ENCODE measurements at regions not wholly inside any gene's neighbourhood (a gene's known extent, or its start where the extent isn't known, plus 50 kb on each side); places are given as distances from the start of the nearest gene placed in this dataset.

DNA sequence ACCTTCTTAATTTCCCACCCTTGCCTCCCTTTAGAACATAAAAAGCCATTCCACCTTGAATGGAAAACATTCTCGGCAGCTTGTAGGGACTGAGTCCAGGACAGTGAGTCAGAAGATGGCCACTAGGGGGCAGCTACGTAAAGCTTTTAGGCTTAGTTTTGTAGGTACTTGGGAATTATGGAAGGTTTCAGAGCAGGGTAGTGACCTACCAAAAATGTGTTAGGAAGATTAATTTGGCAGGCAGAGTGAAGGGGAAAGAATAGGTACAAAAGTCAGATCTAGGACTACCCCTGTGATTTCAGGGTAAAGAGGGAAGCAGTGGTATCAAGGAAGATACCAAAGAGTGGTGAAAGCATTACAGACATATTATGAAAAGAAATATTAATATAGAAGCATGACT, 198.4 kb downstream of the NDFIP2 start:
- H3K4me3 ChIP-seq (ENCODE audit: low read length) = no peak overlapping the region
- no peaks in the 10 kb centered on the region for H3K27me3 ChIP-seq (ENCODE audit: control insufficient read depth, insufficient read depth, low read length, poor library complexity, severe bottlenecking)
- no peaks in the 10 kb centered on the region for H3K36me3 ChIP-seq (ENCODE audit: control insufficient read depth, insufficient read depth, low read length)
- no peak overlapping the region for H3K27ac ChIP-seq (ENCODE audit: low read depth, low read length)
- 10 to 31% methylated on average over 1 to 2 of the region's 2 CpGs for WGBS, 2 experiments (ENCODE audit: insufficient coverage in 1 of 2, insufficient read length in 1 of 2)
- H3K9me3 ChIP-seq (ENCODE audit: control insufficient read depth, low read length) = no peaks in the 10 kb centered on the region
- H3K27me3 Mint-ChIP-seq (ENCODE audit: insufficient read depth) = no peaks in the 10 kb centered on the region
- no peak overlapping the region for H3K9ac ChIP-seq (ENCODE audit: extremely low read depth, low read length, poor library complexity, severe bottlenecking)
- DNase-seq = peak; percentile 90
- H3K9me3 Mint-ChIP-seq = peaks cover 2% of the 10 kb centered on the region
- no peaks in the 10 kb centered on the region for H3K36me3 Mint-ChIP-seq (ENCODE audit: low read depth)
- peaks cover 8% of the 10 kb centered on the region for H3K4me1 Mint-ChIP-seq
- H3K4me1 ChIP-seq (ENCODE audit: control insufficient read depth, insufficient read depth, low read length) = no peaks in the 10 kb centered on the region
- no peak overlapping the region for H3K4me3 Mint-ChIP-seq
- no peak overlapping the region for H3K27ac Mint-ChIP-seq
- TF ChIP-seq, protein P1, sequence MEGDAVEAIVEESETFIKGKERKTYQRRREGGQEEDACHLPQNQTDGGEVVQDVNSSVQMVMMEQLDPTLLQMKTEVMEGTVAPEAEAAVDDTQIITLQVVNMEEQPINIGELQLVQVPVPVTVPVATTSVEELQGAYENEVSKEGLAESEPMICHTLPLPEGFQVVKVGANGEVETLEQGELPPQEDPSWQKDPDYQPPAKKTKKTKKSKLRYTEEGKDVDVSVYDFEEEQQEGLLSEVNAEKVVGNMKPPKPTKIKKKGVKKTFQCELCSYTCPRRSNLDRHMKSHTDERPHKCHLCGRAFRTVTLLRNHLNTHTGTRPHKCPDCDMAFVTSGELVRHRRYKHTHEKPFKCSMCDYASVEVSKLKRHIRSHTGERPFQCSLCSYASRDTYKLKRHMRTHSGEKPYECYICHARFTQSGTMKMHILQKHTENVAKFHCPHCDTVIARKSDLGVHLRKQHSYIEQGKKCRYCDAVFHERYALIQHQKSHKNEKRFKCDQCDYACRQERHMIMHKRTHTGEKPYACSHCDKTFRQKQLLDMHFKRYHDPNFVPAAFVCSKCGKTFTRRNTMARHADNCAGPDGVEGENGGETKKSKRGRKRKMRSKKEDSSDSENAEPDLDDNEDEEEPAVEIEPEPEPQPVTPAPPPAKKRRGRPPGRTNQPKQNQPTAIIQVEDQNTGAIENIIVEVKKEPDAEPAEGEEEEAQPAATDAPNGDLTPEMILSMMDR (conservative IDR thresholded peaks at IDR 0.05) = peak; percentile 98

DNA sequence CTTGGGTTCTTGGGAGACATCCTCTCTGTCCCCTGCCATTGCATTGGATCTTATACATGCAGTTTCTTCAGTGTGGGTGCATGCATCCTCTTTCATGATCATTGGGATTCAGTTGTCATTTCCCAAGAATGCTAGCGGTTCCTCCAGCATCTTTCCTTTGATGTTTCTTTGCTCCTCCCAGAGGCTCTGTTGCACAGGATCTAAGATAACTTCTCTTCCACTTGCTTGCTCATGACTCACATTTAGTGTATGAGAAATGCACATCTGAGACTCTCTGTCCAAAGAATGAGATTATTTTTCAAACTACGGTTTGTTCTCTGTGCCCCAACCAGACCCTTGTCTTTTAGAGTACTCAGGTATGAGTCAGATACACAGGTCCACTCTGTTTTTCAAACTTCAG, 197.1 kb downstream of the NDFIP2 start:
- Histone ChIP-seq H3K36me3 (ENCODE audit: control insufficient read depth, insufficient read depth, low read length) (no peaks in the 10 kb centered on the region), H3K4me1 (ENCODE audit: control insufficient read depth, insufficient read depth, low read length) (no peaks in the 10 kb centered on the region), H3K27ac (ENCODE audit: low read depth, low read length) (no peak overlapping the region), H3K4me3 (ENCODE audit: low read length) (no peak overlapping the region), H3K9me3 (ENCODE audit: control insufficient read depth, low read length) (no peaks in the 10 kb centered on the region), H3K27me3 (ENCODE audit: control insufficient read depth, insufficient read depth, low read length, poor library complexity, severe bottlenecking) (no peaks in the 10 kb centered on the region), H3K9ac (ENCODE audit: extremely low read depth, low read length, poor library complexity, severe bottlenecking) (no peak overlapping the region)
- TF ChIP-seq, protein P1 (conservative IDR thresholded peaks at IDR 0.05) = no peak
- Mint-ChIP-seq H3K4me3 (no peak overlapping the region), H3K27me3 (ENCODE audit: insufficient read depth) (no peaks in the 10 kb centered on the region), H3K27ac (no peak overlapping the region), H3K9me3 (peaks cover 2% of the 10 kb centered on the region), H3K36me3 (ENCODE audit: low read depth) (no peaks in the 10 kb centered on the region), H3K4me1 (peaks cover 8% of the 10 kb centered on the region)
- WGBS, 2 experiments (ENCODE audit: insufficient coverage in 1 of 2, insufficient read length in 1 of 2) = 86 to 88% methylated on average over 2 of the region's 2 CpGs
- no peak for DNase-seq

DNA sequence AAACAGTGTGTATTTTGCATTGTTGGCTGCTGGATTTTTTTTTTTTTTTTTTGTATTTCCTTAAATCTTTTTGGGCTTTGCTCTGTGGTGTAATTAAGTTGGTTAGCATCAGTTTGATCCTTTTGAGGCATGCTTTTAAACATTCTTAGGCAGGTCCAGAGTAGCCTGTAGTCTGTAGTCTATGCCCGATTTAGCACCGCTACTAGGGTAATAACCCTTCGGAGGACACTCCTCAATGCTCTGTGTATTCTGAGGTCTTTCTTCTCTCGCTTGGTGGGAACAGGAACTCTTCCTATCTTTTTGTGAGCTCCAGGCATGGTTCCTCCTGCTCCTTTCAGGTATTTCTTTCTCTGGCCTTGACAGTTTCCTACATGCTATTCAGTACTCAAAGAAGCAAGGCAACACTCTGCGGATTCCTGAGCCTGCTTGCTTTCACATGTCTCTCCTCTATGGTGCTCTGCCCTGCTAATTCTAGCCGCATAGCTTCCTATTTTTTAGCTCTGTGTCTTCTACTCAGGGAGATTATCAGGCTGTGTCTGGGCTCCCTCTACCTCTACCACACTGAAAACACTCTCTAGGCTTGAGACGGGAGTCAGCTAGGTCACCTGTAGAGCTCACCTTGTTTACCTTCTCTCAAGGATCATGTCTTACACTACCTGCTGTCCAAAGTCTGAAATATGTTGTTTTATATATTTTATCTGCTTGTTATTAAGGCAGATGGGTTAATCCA, 195.1 kb downstream of the NDFIP2 start:
- no peaks in the 10 kb centered on the region for H3K27me3 ChIP-seq (ENCODE audit: control insufficient read depth, insufficient read depth, low read length, poor library complexity, severe bottlenecking)
- TF ChIP-seq, protein P1 (conservative IDR thresholded peaks at IDR 0.05) = peak; percentile 35
- no peak overlapping the region for H3K4me3 ChIP-seq (ENCODE audit: low read length)
- no peaks in the 10 kb centered on the region for H3K36me3 ChIP-seq (ENCODE audit: control insufficient read depth, insufficient read depth, low read length)
- Mint-ChIP-seq H3K4me3 (no peak overlapping the region), H3K27me3 (ENCODE audit: insufficient read depth) (no peaks in the 10 kb centered on the region), H3K36me3 (ENCODE audit: low read depth) (no peaks in the 10 kb centered on the region), H3K27ac (peak overlapping the region; percentile 41), H3K4me1 (peaks cover 9% of the 10 kb centered on the region), H3K9me3 (no peaks in the 10 kb centered on the region)
- no peak for DNase-seq
- H3K27ac ChIP-seq (ENCODE audit: low read depth, low read length) = no peak overlapping the region
- no peaks in the 10 kb centered on the region for H3K9me3 ChIP-seq (ENCODE audit: control insufficient read depth, low read length)
- WGBS, 2 experiments (ENCODE audit: insufficient coverage in 1 of 2, insufficient read length in 1 of 2) = 86 to 97% methylated on average over 6 to 7 of the region's 7 CpGs
- no peaks in the 10 kb centered on the region for H3K4me1 ChIP-seq (ENCODE audit: control insufficient read depth, insufficient read depth, low read length)
- H3K9ac ChIP-seq (ENCODE audit: extremely low read depth, low read length, poor library complexity, severe bottlenecking) = no peak overlapping the region
